Sigmoid colon (tissue), 6 donors: ENCODE measurements at regions not wholly inside any gene's neighbourhood (a gene's known extent, or its start where the extent isn't known, plus 50 kb on each side); places are given as distances from the start of the nearest gene placed in this dataset.

Source experiments
- DNase-seq: peaks from one replicate; pipeline ENCODE4 v3.0.0-alpha.2; 2019
- H3K27ac ChIP-seq, 4 donors: fragments of 200-600 bp; sonication (generic); one replicate each; pipeline ENCODE4 v1.5.1; 2016 to 2019; ENCODE audit warnings: mild to moderate bottlenecking in 1 of 4
- H3K27me3 ChIP-seq, 3 donors: fragments of 200-600 bp; sonication (generic); one replicate each; pipeline ENCODE4 v1.5.1; 2019; ENCODE audit warnings: mild to moderate bottlenecking in 1 of 3
- H3K36me3 ChIP-seq, 4 donors: fragments of 200-600 bp; sonication (generic); one replicate each; pipeline ENCODE4 v1.5.1; 2016 to 2019
- H3K4me1 ChIP-seq, 4 donors: fragments of 200-600 bp; sonication (generic); one replicate each; pipeline ENCODE4 v1.5.1; 2017 to 2019
- H3K4me3 ChIP-seq, 4 donors: fragments of 200-600 bp; sonication (generic); one replicate each; pipeline ENCODE4 v1.5.1; 2017 to 2019; ENCODE audit warnings: mild to moderate bottlenecking in 2 of 4, moderate library complexity in 1 of 4
- H3K9me3 ChIP-seq, 4 donors: fragments of 200-600 bp in 3 of 4; sonication (generic) in 3 of 4; one replicate each; pipeline versions ENCODE4 v1.5.1 to v1.6.1; 2013 to 2019
- EP300 ChIP-seq, 4 donors: sonication (generic); formaldehyde crosslinking; IDR thresholded peaks; one replicate each; pipeline ENCODE4 v1.6.1; 2017; ENCODE audit warnings: antibody characterized with exemption in 4 of 4
- POLR2A ChIP-seq, 2 donors: fragments of 450-650 bp; IDR thresholded peaks; one replicate each; pipeline ENCODE4 v1.6.1; 2016; ENCODE audit warnings: antibody characterized with exemption in 2 of 2, mild to moderate bottlenecking in 2 of 2, moderate library complexity in 2 of 2
- POLR2AphosphoS5 ChIP-seq, 4 donors: sonication (generic); formaldehyde crosslinking; IDR thresholded peaks; one replicate each; pipeline ENCODE4 v1.6.1; 2017; ENCODE audit warnings: antibody characterized with exemption in 4 of 4
- WGBS, 2 donors: extraction: QIAGEN DNeasy Blood & Tissue Kit; methylation state at CpG; one replicate each; pipeline ENCODE4 v1.1.7; 2013; 5-methylcytosine and 5-hydroxymethylcytosine counted together
- intact Hi-C: fragments of 100-400 bp; cut with DNase I; formaldehyde crosslinking; loops from one replicate; pipeline ENCODE4 v1.15.1; 2023
- TF ChIP-seq, protein P1 (sequence below), 4 experiments: fragments of 450-650 bp in 3 of 4; fragments of 200-600 bp in 1 of 4; IDR thresholded peaks; one replicate each; pipeline ENCODE4 v1.5.1; 2016 to 2019; ENCODE audit warnings: antibody characterized with exemption in 4 of 4, mild to moderate bottlenecking in 3 of 4, moderate library complexity in 2 of 4
- donor health status: healthy with polysubstance abuse.
- donor health status: healthy.

DNA sequence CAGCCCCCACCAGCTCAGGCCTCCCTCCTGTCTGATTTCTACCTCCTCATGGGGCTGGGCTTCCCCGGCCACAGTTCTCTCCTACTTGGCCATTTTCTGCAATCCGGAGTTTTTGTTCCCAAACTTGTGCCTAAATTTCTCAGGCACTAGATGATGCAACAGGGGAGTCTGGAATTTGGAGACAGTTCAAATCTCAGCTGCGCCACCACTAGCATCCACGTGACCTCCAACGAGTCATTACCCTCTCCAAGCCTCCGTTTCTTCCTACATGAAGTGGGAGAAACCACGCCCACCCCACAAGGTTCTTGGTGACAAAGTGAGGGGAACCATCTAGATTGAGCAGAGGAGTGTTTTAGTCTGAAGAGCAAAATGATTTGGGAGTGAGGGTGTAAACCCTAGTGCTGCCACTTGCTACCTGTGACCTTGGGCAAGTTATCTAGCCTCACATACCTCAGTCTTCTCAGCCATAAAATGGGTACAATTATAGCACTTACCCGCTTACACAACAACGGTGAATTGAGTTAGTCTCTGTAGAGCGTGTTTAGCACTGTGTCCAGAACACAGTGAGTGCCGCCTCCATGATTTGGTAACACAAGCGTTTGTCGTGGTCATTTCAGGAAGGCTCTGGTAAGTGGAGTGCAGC is 61.4 kb upstream of the ASAP2 start:
- no peaks in the 10 kb centered on the region for H3K9me3 ChIP-seq
- TF ChIP-seq EP300 (IDR thresholded peaks at IDR 0.05) (no peak), POLR2AphosphoS5 (IDR thresholded peaks at IDR 0.05) (peak in 1 of 4 donors; percentile 11)
- no peaks in the 10 kb centered on the region for H3K36me3 ChIP-seq
- no peak overlapping the region for H3K4me3 ChIP-seq
- H3K4me1 ChIP-seq = peaks cover 0 to 19% (median 16%) of the 10 kb centered on the region in 4 donors
- H3K27me3 ChIP-seq = no peaks in the 10 kb centered on the region
- intact Hi-C loops = loop anchor here (2.0 kb wide), 1 partner anchor 278 kb away; the partner anchor contains the start of genes CPSF3 and ITGB1BP1
- DNase-seq = no peak
- no peak overlapping the region for H3K27ac ChIP-seq
- WGBS, 2 donors = 76 to 82% methylated on average over 13 of the region's 13 CpGs

DNA sequence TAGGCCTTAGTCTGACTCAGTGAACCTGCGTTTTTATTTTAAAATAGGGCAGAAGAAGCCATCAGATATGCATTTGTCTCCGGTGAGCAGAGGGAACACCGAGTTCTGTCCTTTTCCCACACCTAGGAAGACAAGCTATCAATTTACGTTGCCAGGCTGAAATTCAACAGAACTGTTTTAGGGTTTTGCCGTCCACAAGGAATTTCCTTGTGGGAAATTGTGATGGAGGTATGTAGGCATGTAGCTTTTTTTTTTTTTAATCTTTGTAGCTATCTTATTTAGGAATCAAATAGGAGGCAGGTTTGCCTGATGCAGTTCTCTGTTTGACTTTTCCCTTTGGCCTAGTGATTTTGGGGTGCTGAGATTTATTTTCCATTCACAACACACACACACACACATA is 62.0 kb upstream of the ASAP2 start:
- TF ChIP-seq, protein P1, sequence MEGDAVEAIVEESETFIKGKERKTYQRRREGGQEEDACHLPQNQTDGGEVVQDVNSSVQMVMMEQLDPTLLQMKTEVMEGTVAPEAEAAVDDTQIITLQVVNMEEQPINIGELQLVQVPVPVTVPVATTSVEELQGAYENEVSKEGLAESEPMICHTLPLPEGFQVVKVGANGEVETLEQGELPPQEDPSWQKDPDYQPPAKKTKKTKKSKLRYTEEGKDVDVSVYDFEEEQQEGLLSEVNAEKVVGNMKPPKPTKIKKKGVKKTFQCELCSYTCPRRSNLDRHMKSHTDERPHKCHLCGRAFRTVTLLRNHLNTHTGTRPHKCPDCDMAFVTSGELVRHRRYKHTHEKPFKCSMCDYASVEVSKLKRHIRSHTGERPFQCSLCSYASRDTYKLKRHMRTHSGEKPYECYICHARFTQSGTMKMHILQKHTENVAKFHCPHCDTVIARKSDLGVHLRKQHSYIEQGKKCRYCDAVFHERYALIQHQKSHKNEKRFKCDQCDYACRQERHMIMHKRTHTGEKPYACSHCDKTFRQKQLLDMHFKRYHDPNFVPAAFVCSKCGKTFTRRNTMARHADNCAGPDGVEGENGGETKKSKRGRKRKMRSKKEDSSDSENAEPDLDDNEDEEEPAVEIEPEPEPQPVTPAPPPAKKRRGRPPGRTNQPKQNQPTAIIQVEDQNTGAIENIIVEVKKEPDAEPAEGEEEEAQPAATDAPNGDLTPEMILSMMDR (IDR thresholded peaks at IDR 0.05) = no peak
- no peak for TF ChIP-seq POLR2AphosphoS5 (IDR thresholded peaks at IDR 0.05)
- no peak for TF ChIP-seq POLR2A (IDR thresholded peaks at IDR 0.05)
- TF ChIP-seq EP300 (IDR thresholded peaks at IDR 0.05) = no peak
- 71 to 86% methylated on average over 5 of the region's 5 CpGs for WGBS, 2 donors
- intact Hi-C loops = loop anchor here (2.0 kb wide), 1 partner anchor 278 kb away; the partner anchor contains the start of genes CPSF3 and ITGB1BP1
- Histone ChIP-seq H3K36me3 (no peaks in the 10 kb centered on the region), H3K4me1 (peaks cover 0 to 19% (median 18%) of the 10 kb centered on the region in 4 donors), H3K9me3 (no peaks in the 10 kb centered on the region), H3K27ac (no peak overlapping the region), H3K27me3 (no peaks in the 10 kb centered on the region), H3K4me3 (no peak overlapping the region)
- no peak for DNase-seq

DNA sequence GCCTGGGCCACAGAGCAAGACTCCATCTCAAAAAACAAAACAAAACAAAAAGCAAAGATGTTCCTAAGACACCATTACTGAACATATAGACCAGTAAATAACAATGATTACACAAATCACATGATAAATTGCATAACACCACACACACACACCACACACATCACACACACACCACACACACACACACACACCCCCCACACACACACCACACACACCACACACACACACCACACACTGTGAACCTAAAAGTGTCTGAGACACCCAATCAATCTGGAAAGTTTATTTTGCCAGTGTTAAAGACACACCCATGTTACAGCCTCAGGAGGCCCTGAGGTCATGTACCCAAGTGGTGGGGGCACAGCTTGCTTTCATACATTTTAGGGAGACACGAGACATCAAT is 62.6 kb upstream of the ASAP2 start:
- TF ChIP-seq POLR2A (IDR thresholded peaks at IDR 0.05) (no peak), POLR2AphosphoS5 (IDR thresholded peaks at IDR 0.05) (no peak), EP300 (IDR thresholded peaks at IDR 0.05) (no peak)
- TF ChIP-seq, protein P1 (IDR thresholded peaks at IDR 0.05) = no peak
- no peak overlapping the region for H3K4me3 ChIP-seq
- DNase-seq = peak; percentile 25
- H3K4me1 ChIP-seq = peaks cover 0 to 21% (median 18%) of the 10 kb centered on the region in 4 donors
- no peaks in the 10 kb centered on the region for H3K9me3 ChIP-seq
- no peak overlapping the region for H3K27ac ChIP-seq
- WGBS, 2 donors = 51 to 72% methylated on average over 1 of the region's 1 CpG
- intact Hi-C loops = loop anchor here (2.0 kb wide), 1 partner anchor 279 kb away; the partner anchor contains the start of genes CPSF3 and ITGB1BP1
- no peaks in the 10 kb centered on the region for H3K36me3 ChIP-seq
- H3K27me3 ChIP-seq = no peaks in the 10 kb centered on the region

DNA sequence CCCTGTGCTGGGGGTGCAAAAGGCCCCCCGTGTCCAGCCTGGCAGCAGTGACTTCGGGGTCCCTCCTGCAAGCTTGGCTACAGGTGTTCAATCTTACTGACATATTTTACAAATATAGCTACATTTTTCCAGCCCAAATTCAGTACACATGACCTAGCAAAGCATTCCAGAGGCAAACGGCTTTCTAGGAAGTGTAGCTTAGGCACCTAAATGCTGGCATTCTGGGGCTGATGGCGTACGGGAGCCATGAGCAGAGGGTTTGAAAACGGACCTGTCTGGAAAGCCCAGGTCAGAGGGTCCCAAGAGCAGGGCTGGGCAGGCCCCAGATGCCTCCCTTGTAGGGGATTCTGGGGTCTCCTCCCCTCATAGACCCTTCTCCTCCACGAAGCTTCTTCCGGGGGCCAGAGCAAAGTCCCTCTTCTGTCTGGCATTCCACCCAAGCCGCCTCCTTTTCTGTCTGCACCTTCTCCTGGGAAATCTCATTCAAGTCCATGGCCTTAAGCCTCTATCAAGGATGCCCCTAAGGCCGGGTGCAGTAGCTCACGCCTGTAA is 63.3 kb upstream of the ASAP2 start:
- WGBS, 2 donors = 64 to 76% methylated on average over 11 of the region's 11 CpGs
- Histone ChIP-seq H3K4me3 (peak overlapping the region in 3 of 4 donors; percentile 27 to 34 (median 28)), H3K27me3 (no peaks in the 10 kb centered on the region), H3K9me3 (no peaks in the 10 kb centered on the region), H3K36me3 (no peaks in the 10 kb centered on the region), H3K27ac (peak overlapping the region; percentile 51 to 78 (median 66)), H3K4me1 (peaks cover 0 to 21% (median 18%) of the 10 kb centered on the region in 4 donors)
- peak; percentile 61 for DNase-seq
- intact Hi-C loops = loop anchor here (1.0 to 2.0 kb wide), 2 partner anchors 62 to 227 kb away; no protein-coding TSS in a partner anchor
- TF ChIP-seq, protein P1 (IDR thresholded peaks at IDR 0.05) = no peak
- no peak for TF ChIP-seq POLR2AphosphoS5 (IDR thresholded peaks at IDR 0.05)
- TF ChIP-seq POLR2A (IDR thresholded peaks at IDR 0.05) = no peak
- TF ChIP-seq EP300 (IDR thresholded peaks at IDR 0.05) = no peak

DNA sequence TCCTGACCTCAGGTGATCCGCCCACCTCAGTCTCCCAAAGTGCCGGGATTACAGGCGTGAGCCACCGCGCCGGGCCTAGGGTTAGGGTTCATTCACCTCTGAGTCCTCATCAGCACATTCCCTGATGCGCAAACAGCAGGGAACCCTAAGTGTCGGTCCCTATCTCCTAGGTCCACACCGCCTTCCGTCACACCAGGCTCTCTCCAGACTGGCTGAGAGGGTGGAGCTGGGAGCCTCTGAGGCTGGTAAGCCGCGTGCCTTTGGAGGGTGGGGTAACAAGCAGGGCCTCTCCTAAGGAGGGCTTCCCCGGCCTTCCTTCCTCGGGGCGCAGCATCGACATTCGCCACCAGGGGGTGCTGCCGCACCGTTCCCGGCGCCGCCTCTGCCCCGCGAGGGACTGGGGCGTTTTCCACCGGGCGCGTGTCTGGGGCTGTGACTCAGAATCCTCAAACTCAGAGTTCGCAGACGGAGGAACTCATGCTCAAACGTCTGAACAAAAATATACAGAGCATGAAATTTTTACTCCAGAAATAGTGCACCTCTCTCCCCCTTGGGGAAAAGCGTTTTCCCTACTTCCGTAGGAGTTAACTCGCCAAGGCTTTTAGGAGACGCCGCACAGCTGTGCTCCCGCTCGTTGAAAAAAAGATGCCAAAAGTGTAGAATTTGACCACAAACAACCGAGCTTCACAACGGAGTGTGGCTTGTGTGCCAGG is 63.9 kb upstream of the ASAP2 start:
- peak; percentile 95 for DNase-seq
- Histone ChIP-seq H3K27ac (peak overlapping the region; percentile 51 to 78 (median 66)), H3K4me1 (peaks cover 0 to 21% (median 18%) of the 10 kb centered on the region in 4 donors), H3K36me3 (no peaks in the 10 kb centered on the region), H3K4me3 (peak overlapping the region in 3 of 4 donors; percentile 27 to 34 (median 28)), H3K27me3 (no peaks in the 10 kb centered on the region), H3K9me3 (no peaks in the 10 kb centered on the region)
- intact Hi-C loops = loop anchor here (1.0 to 2.0 kb wide), 3 partner anchors 63 to 228 kb away; no protein-coding TSS in a partner anchor
- no peak for TF ChIP-seq EP300 (IDR thresholded peaks at IDR 0.05)
- no peak for TF ChIP-seq POLR2A (IDR thresholded peaks at IDR 0.05)
- peak in 2 of 4 donors; percentile 50 to 67 for TF ChIP-seq POLR2AphosphoS5 (IDR thresholded peaks at IDR 0.05)
- TF ChIP-seq, protein P1 (IDR thresholded peaks at IDR 0.05) = peak; percentile 97 to 99 (median 98)
- 4 to 12% methylated on average over 40 of the region's 40 CpGs for WGBS, 2 donors
